Brain microvascular endothelial cell (primary cell): ENCODE measurements at regions not wholly inside any gene's neighbourhood (a gene's known extent, or its start where the extent isn't known, plus 50 kb on each side); places are given as distances from the start of the nearest gene placed in this dataset.

Experiments
- DNase-seq: peaks from one replicate; pipeline ENCODE4 v3.0.0-alpha.2; 2020
- H3K27ac ChIP-seq: fragments of 250-450 bp; sonication (Bioruptor Pico); 2 replicates; pipeline ENCODE4 v1.5.1; 2020; ENCODE audit warnings: mild to moderate bottlenecking, moderate library complexity
- H3K27me3 ChIP-seq: fragments of 250-450 bp; sonication (Bioruptor Pico); replicated peaks from 2 replicates; pipeline ENCODE4 v1.5.1; 2020; ENCODE audit warnings: mild to moderate bottlenecking
- H3K36me3 ChIP-seq: fragments of 250-450 bp; sonication (Bioruptor Pico); replicated peaks from 2 replicates; pipeline ENCODE4 v1.5.1; 2020; ENCODE audit warnings: mild to moderate bottlenecking
- H3K4me3 ChIP-seq: 2 replicates; pipeline ENCODE4 v1.5.1; 2011; ENCODE audit warnings: low read depth, mild to moderate bottlenecking, control low read depth, low read length, moderate library complexity
- CTCF ChIP-seq: IDR thresholded peaks from 2 replicates; pipeline ENCODE4 v1.5.1; 2011; ENCODE audit warnings: low read depth, mild to moderate bottlenecking, moderate library complexity, low read length, control low read depth, inconsistent platforms; ENCODE audit errors: missing control alignments
- in situ Hi-C: cut with HindIII; loops from 2 replicates; pipeline ENCODE4 v1.10.0; 2017; ENCODE audit warnings: low sequenced_read_pairs, low pct_ligation_motif_present

DNA sequence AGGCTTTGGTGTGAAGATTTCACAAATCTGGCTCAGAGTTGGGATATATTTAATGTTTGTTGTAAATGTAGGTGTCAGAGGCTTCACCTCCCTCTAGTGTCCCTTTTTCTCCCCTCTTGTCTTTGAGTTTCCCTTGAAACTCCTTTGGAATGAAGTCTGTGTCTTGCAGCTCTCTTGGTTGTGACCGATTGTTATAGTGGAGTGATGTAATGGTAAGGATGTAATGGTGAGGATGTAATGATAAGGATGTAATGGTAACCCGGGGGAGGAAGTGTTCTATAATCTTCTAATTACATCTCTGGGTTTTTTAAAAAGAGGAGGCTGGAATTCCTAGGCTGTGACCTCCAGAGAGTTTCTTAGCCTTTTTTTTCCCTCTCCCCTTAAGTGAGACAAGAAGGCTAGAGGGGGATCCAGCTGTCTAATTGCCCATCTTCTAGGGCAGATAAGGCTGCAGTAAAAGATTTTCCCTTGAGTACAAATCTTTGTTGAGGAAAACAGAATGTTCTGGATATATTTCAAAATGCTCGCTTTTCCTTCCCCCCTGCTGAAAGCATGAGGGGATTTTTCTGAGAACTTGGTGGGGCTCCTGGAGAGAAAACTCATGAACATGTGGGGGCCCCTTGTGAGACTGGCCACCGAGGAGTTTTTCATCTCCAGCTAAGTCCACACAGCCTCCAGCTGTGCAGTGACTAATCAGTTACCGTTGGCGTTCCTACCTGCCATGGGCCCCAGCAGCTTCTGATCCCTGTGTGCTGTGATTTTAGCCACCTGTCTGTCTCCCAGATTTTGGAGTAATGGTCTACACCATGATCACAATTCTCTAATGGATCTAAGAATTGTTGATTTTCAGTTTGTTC, 156.7 kb upstream of the PMEPA1 start:
- H3K27me3 ChIP-seq, result no peaks in the 10 kb centered on the region
- no peak for DNase-seq
- no peaks in the 10 kb centered on the region for H3K36me3 ChIP-seq
- in situ Hi-C loops, result no loop called here
- no peak for TF ChIP-seq CTCF
- no peak overlapping the region for H3K27ac ChIP-seq
- no peak overlapping the region for H3K4me3 ChIP-seq

DNA sequence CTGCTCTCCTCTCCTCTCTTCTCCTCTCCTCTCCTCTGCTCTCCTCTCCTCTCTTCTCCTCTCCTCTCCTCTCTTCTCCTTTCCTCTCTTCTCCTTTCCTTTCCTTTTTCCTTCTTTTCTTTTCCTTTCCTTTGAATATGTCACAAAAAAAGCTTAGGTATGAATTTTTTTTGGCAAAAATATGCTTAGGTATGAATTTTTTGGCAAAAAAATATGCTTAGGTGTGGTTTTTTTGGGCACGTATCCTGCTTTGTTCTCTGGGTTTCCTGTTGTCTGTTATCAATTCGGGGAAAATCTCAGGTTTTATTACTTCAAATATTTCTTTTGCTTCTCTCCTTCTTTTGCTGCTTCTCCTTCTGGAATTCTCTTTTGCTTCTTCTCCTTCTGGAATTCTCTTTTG, 155.5 kb upstream of the PMEPA1 start:
- Histone ChIP-seq H3K4me3 (no peak overlapping the region), H3K27me3 (no peaks in the 10 kb centered on the region), H3K27ac (no peak overlapping the region), H3K36me3 (no peaks in the 10 kb centered on the region)
- TF ChIP-seq CTCF, result no peak
- DNase-seq, result no peak
- in situ Hi-C loops, result no loop called here

- no peak for DNase-seq
- Histone ChIP-seq H3K27ac (no peak overlapping the region), H3K4me3 (no peak overlapping the region), H3K27me3 (no peaks in the 10 kb centered on the region), H3K36me3 (no peaks in the 10 kb centered on the region)
- in situ Hi-C loops, result no loop called here
- no peak for TF ChIP-seq CTCF
Observed at GRCh38 chr20:57860576-57860975, 150.8 kb upstream of the PMEPA1 start.

DNA sequence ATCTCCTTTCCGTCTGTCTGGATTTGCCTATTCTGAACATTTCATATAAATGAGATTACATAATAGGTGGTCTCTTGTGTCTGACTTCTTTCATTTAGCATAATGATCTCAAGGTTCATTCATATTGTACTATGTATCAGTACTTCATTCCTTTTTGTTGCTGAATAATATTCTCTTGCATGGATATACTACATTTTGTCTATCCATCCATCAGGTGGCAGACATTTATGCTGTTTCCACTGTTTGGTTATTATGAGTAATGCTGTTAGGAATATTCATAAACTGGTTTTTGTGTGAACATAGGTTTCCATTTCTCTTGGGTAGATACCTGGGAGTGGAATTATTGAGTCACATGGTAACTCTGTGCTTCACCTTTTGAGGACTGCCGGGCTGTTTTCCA, 148.2 kb upstream of the PMEPA1 start:
- Histone ChIP-seq H3K27me3 (no peaks in the 10 kb centered on the region), H3K4me3 (no peak overlapping the region), H3K36me3 (no peaks in the 10 kb centered on the region), H3K27ac (no peak overlapping the region)
- in situ Hi-C loops, result no loop called here
- TF ChIP-seq CTCF, result no peak
- no peak for DNase-seq

DNA sequence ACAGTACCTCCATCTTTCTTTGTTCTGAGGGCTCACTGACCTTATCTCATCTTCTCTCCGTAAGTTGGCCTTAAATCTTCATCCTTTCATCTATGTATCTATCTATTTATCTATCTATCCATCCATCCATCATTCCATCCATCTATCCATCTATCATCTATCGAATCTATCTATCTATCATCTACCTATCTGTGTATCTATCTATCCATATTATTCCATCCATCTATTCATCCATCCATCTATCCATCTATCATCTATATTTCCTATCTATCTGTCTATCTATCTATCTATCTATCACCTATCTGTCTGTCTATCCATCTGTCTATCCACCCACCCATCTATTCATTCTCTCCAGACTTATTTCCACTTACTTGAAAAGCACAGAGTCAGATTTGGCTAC, 147.3 kb upstream of the PMEPA1 start:
- Histone ChIP-seq H3K36me3 (no peaks in the 10 kb centered on the region), H3K27ac (no peak overlapping the region), H3K27me3 (no peaks in the 10 kb centered on the region), H3K4me3 (no peak overlapping the region)
- no peak for DNase-seq
- in situ Hi-C loops, result no loop called here
- no peak for TF ChIP-seq CTCF

DNA sequence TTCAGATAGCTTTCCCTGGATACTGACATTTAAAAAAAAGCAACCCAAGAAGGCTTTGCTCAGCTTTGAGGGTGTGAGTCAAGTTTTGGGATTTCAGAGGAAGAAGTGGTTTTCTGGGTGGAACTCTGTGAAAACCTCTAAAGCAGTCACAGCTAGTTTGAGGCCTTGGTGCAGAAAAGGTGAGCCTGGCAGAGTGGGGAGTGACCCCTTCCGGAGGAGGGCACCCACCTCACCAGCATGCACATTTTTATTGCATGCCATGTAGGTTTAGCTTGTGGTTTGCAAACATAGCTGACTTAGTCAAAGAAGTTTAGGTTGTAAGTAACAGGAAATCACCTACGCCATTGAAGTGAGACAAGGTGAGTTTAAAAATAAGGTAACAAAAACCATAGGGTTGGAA, 146.8 kb upstream of the PMEPA1 start:
- Histone ChIP-seq H3K27ac (no peak overlapping the region), H3K27me3 (no peaks in the 10 kb centered on the region), H3K4me3 (no peak overlapping the region), H3K36me3 (no peaks in the 10 kb centered on the region)
- in situ Hi-C loops, result no loop called here
- no peak for DNase-seq
- no peak for TF ChIP-seq CTCF
